GM21529 (cell line): ENCODE measurements at regions not wholly inside any gene's neighbourhood (a gene's known extent, or its start where the extent isn't known, plus 50 kb on each side); places are given as distances from the start of the nearest gene placed in this dataset.
"Not testable (repeated sequence)": the region's sequence is repeated elsewhere in the genome, so short reads cannot be mapped to it uniquely, and the experiment has no call there.

Source experiments
- ATAC-seq: cut with Tn5 transposase; IDR thresholded peaks from one replicate; pipeline ENCODE4 v1.9.1; 2021; ENCODE audit not compliant: unreplicated experiment

GRCh38 chr2:106010818-106011355 is 183.2 kb downstream of the UXS1 start:
- ATAC-seq, result no peak

GRCh38 chr2:106009096-106009495 is 185.0 kb downstream of the UXS1 start:
- no peak for ATAC-seq

- no peak for ATAC-seq
These were observed 189.2 kb downstream of the UXS1 start for GRCh38 chr2:106004851-106005250.

GRCh38 chr2:105999211-105999989 is 194.7 kb downstream of the UXS1 start:
- no peak for ATAC-seq

- no peak for ATAC-seq
These were observed 196.4 kb downstream of the UXS1 start for GRCh38 chr2:105997711-105998110.

- no peak for ATAC-seq
These were observed 203.5 kb downstream of the UXS1 start for GRCh38 chr2:105990624-105991023.

GRCh38 chr2:105989803-105990202 is 204.3 kb downstream of the UXS1 start:
- not testable (repeated sequence) for ATAC-seq

- no peak for ATAC-seq
These were observed 205.0 kb downstream of the UXS1 start for GRCh38 chr2:105989070-105989469.

GRCh38 chr2:105977807-105978206 is 216.3 kb downstream of the UXS1 start:
- no peak for ATAC-seq

- ATAC-seq, result no peak
These were observed 216.9 kb downstream of the UXS1 start for GRCh38 chr2:105977212-105977611.

- ATAC-seq, result no peak
These were observed 219.3 kb downstream of the UXS1 start for GRCh38 chr2:105974812-105975211.

- ATAC-seq, result no peak
These were observed 221.2 kb downstream of the UXS1 start for GRCh38 chr2:105972927-105973326.

GRCh38 chr2:105972246-105972645 is 221.9 kb downstream of the UXS1 start:
- ATAC-seq, result no peak

GRCh38 chr2:105969552-105969951 is 224.5 kb downstream of the UXS1 start:
- no peak for ATAC-seq

- no peak for ATAC-seq
These were observed 217.5 kb downstream of the NCK2 start for GRCh38 chr2:105962221-105962620.

GRCh38 chr2:105961599-105962146 is 217.0 kb downstream of the NCK2 start:
- no peak for ATAC-seq

- ATAC-seq, result no peak
These were observed 214.6 kb downstream of the NCK2 start for GRCh38 chr2:105959357-105959756.

- ATAC-seq, result no peak
These were observed 210.2 kb downstream of the NCK2 start for GRCh38 chr2:105954891-105955290.

GRCh38 chr2:105953942-105954341 is 209.2 kb downstream of the NCK2 start:
- no peak for ATAC-seq

GRCh38 chr2:105952131-105952530 is 207.4 kb downstream of the NCK2 start:
- ATAC-seq, result no peak

- no peak for ATAC-seq
These were observed 206.6 kb downstream of the NCK2 start for GRCh38 chr2:105951384-105951694.

GRCh38 chr2:105950521-105951383 is 206.0 kb downstream of the NCK2 start:
- no peak for ATAC-seq
